Ovary (tissue), 7 donors: ENCODE measurements at regions not wholly inside any gene's neighbourhood (a gene's known extent, or its start where the extent isn't known, plus 50 kb on each side); places are given as distances from the start of the nearest gene placed in this dataset.

Source experiments
- DNase-seq, 5 donors: peaks; one replicate each; pipeline ENCODE4 v3.0.0-alpha.2; 2019 to 2020
- H3K27ac ChIP-seq, 2 donors: fragments of 200-600 bp; one replicate each; pipeline versions ENCODE4 v1.5.1 to v1.8.0; 2019 to 2022
- H3K27me3 ChIP-seq: fragments of 200-600 bp; one replicate; pipeline ENCODE4 v1.8.0; 2022
- H3K36me3 ChIP-seq: fragments of 200-600 bp; sonication (generic); one replicate; pipeline ENCODE4 v1.5.1; 2019
- H3K4me1 ChIP-seq: one replicate; pipeline ENCODE4 v1.8.1; 2013; ENCODE audit warnings: mild to moderate bottlenecking, moderate library complexity; ENCODE audit not compliant: insufficient read depth
- H3K4me3 ChIP-seq: fragments of 200-600 bp; sonication (generic); one replicate; pipeline ENCODE4 v1.5.1; 2017
- H3K9me3 ChIP-seq, 2 donors: fragments of 200-600 bp in 1 of 2; sonication (generic) in 1 of 2; one replicate each; pipeline versions ENCODE4 v1.5.1 to v1.8.1; 2013 to 2019; ENCODE audit warnings: mild to moderate bottlenecking in 1 of 2, moderate library complexity in 1 of 2
- EP300 ChIP-seq: sonication (generic); formaldehyde crosslinking; IDR thresholded peaks from one replicate; pipeline ENCODE4 v1.6.1; 2017; ENCODE audit warnings: antibody characterized with exemption
- POLR2A ChIP-seq: fragments of 450-650 bp; IDR thresholded peaks from one replicate; pipeline ENCODE4 v1.6.1; 2017; ENCODE audit warnings: antibody characterized with exemption, mild to moderate bottlenecking, moderate library complexity
- WGBS, 3 donors: extraction: QIAGEN DNeasy Blood & Tissue Kit in 1 of 3; methylation state at CpG; one replicate each; pipeline versions ENCODE4 v1.1.5 to v1.1.7; 2013 to 2017; 5-methylcytosine and 5-hydroxymethylcytosine counted together
- intact Hi-C, 4 donors: fragments of 100-400 bp; cut with DNase I; formaldehyde crosslinking; loops; one replicate each; pipeline versions ENCODE4 v1.11.0 to v1.15.1; 2022 to 2023
- TF ChIP-seq, protein P1 (sequence below), 3 donors: fragments of 450-650 bp in 2 of 3; fragments of 200-600 bp in 1 of 3; IDR thresholded peaks; one replicate each; pipeline versions ENCODE4 v1.5.1 to v1.8.0; 2016 to 2022; ENCODE audit warnings: antibody characterized with exemption in 3 of 3, mild to moderate bottlenecking in 1 of 3
- donor health status: DM: no; HTN: no; CAD: no; lungs with moderate emphysema.
- donor health status: DM: no; HTN: no; CAD: no.
- donor health status: Bipolar disorder and iron deficiency.
- donor health status: DM: no; HTN: no; CAD: no.
- donor health status: DM: yes; HTN: yes; CAD: no.

GRCh38 chr2:16791496-16791895, 125.9 kb upstream of the CYRIA start:
- DNase-seq, result no peak
- Histone ChIP-seq H3K9me3 (no peaks in the 10 kb centered on the region), H3K27ac (no peak overlapping the region), H3K27me3 (no peaks in the 10 kb centered on the region), H3K36me3 (no peaks in the 10 kb centered on the region), H3K4me1 (no peaks in the 10 kb centered on the region), H3K4me3 (no peak overlapping the region)
- 89 to 94% (median 90%) methylated on average over 1 of the region's 1 CpG for WGBS, 3 donors
- intact Hi-C loops, result no loop called here
- TF ChIP-seq EP300, result no peak
- TF ChIP-seq, protein P1, sequence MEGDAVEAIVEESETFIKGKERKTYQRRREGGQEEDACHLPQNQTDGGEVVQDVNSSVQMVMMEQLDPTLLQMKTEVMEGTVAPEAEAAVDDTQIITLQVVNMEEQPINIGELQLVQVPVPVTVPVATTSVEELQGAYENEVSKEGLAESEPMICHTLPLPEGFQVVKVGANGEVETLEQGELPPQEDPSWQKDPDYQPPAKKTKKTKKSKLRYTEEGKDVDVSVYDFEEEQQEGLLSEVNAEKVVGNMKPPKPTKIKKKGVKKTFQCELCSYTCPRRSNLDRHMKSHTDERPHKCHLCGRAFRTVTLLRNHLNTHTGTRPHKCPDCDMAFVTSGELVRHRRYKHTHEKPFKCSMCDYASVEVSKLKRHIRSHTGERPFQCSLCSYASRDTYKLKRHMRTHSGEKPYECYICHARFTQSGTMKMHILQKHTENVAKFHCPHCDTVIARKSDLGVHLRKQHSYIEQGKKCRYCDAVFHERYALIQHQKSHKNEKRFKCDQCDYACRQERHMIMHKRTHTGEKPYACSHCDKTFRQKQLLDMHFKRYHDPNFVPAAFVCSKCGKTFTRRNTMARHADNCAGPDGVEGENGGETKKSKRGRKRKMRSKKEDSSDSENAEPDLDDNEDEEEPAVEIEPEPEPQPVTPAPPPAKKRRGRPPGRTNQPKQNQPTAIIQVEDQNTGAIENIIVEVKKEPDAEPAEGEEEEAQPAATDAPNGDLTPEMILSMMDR (IDR thresholded peaks at IDR 0.05), result no peak
- TF ChIP-seq POLR2A, result no peak

- DNase-seq, result no peak
- intact Hi-C loops, result no loop called here
- TF ChIP-seq, protein P1 (IDR thresholded peaks at IDR 0.05), result no peak
- TF ChIP-seq POLR2A, result no peak
- no peak for TF ChIP-seq EP300
- no peaks in the 10 kb centered on the region for H3K27me3 ChIP-seq
- no peaks in the 10 kb centered on the region for H3K36me3 ChIP-seq
- no peak overlapping the region for H3K27ac ChIP-seq
- WGBS, 3 donors, result 12 to 16% (median 14%) methylated on average over 3 of the region's 3 CpGs
- no peaks in the 10 kb centered on the region for H3K4me1 ChIP-seq
- H3K4me3 ChIP-seq, result no peak overlapping the region
- H3K9me3 ChIP-seq, result no peaks in the 10 kb centered on the region
Measured at GRCh38 chr2:16785149-16785548, 119.5 kb upstream of the CYRIA start.

GRCh38 chr2:16784652-16785051, 119.0 kb upstream of the CYRIA start:
- TF ChIP-seq POLR2A (no peak), EP300 (no peak)
- TF ChIP-seq, protein P1 (IDR thresholded peaks at IDR 0.05), result no peak
- intact Hi-C loops, result no loop called here
- no peak for DNase-seq
- no peaks in the 10 kb centered on the region for H3K4me1 ChIP-seq
- H3K4me3 ChIP-seq, result no peak overlapping the region
- H3K27me3 ChIP-seq, result no peaks in the 10 kb centered on the region
- H3K9me3 ChIP-seq, result peaks cover 0 to 3% of the 10 kb centered on the region in 2 donors
- H3K36me3 ChIP-seq, result no peaks in the 10 kb centered on the region
- WGBS, 3 donors, result 83 to 92% (median 84%) methylated on average over 3 of the region's 3 CpGs
- H3K27ac ChIP-seq, result no peak overlapping the region

- Histone ChIP-seq H3K4me1 (peaks cover 1% of the 10 kb centered on the region), H3K36me3 (no peaks in the 10 kb centered on the region), H3K27ac (no peak overlapping the region), H3K27me3 (no peaks in the 10 kb centered on the region), H3K4me3 (no peak overlapping the region), H3K9me3 (peaks cover 0 to 3% of the 10 kb centered on the region in 2 donors)
- intact Hi-C loops, result loop anchor here in 2 of 4 donors (10.0 kb wide), 2 partner anchors 888 to 898 kb away; no protein-coding TSS in a partner anchor
- 89 to 90% (median 89%) methylated on average over 10 of the region's 10 CpGs for WGBS, 3 donors
- no peak for TF ChIP-seq EP300
- TF ChIP-seq, protein P1 (IDR thresholded peaks at IDR 0.05), result no peak
- DNase-seq, result no peak
Measured at GRCh38 chr2:16777123-16777870, 111.7 kb upstream of the CYRIA start.
